Testis (tissue), 2 donors: ENCODE measurements at regions not wholly inside any gene's neighbourhood (a gene's known extent, or its start where the extent isn't known, plus 50 kb on each side); places are given as distances from the start of the nearest gene placed in this dataset.

Source experiments
- POLR2A ChIP-seq: fragments of 450-650 bp; IDR thresholded peaks from one replicate; pipeline ENCODE4 v1.6.1; 2017; ENCODE audit warnings: antibody characterized with exemption, mild to moderate bottlenecking, moderate library complexity
- TF ChIP-seq, protein P1 (sequence below), 3 experiments: fragments of 450-650 bp in 2 of 3; fragments of 200-600 bp in 1 of 3; sonication (generic) in 1 of 3; IDR thresholded peaks; one replicate each; pipeline ENCODE4 v1.5.1; 2016 to 2019; ENCODE audit warnings: antibody characterized with exemption in 3 of 3, mild to moderate bottlenecking in 2 of 3, moderate library complexity in 1 of 3

DNA sequence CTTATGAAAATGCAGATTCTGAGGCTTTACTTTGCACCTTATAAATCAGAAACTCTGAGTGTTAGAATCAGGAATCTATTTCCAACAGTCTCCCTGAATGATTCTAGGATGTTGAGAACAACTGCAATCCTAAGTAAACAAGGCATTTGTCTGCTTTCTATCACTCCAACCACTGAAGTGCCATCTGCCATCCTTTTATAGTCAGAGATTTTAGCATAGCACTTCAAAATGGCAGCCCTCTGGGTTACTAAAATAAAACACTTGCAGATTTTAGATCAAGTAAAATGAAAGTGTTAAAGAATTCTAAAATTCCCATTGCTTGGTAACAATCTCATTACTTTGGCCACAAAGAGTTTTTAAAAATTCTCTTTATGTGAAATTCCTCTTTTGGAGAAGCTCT lies 258.9 kb downstream of the CD109 start:
- TF ChIP-seq, protein P1, sequence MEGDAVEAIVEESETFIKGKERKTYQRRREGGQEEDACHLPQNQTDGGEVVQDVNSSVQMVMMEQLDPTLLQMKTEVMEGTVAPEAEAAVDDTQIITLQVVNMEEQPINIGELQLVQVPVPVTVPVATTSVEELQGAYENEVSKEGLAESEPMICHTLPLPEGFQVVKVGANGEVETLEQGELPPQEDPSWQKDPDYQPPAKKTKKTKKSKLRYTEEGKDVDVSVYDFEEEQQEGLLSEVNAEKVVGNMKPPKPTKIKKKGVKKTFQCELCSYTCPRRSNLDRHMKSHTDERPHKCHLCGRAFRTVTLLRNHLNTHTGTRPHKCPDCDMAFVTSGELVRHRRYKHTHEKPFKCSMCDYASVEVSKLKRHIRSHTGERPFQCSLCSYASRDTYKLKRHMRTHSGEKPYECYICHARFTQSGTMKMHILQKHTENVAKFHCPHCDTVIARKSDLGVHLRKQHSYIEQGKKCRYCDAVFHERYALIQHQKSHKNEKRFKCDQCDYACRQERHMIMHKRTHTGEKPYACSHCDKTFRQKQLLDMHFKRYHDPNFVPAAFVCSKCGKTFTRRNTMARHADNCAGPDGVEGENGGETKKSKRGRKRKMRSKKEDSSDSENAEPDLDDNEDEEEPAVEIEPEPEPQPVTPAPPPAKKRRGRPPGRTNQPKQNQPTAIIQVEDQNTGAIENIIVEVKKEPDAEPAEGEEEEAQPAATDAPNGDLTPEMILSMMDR (IDR thresholded peaks at IDR 0.05), result no peak
- TF ChIP-seq POLR2A, result no peak
